Left lung (tissue), 4 donors: ENCODE measurements at regions not wholly inside any gene's neighbourhood (a gene's known extent, or its start where the extent isn't known, plus 50 kb on each side); places are given as distances from the start of the nearest gene placed in this dataset.

Source experiments
- ATAC-seq: fragments of 200-7000 bp; cut with Tn5 transposase; one replicate; pipeline ENCODE4 v1.9.1; 2020; ENCODE audit warnings: moderate library complexity
- DNase-seq, 4 donors: peaks; one replicate each; pipeline ENCODE4 v3.0.0-alpha.2; 2013 to 2020
- H3K27ac ChIP-seq, 2 donors: fragments of 200-600 bp; sonication (generic) in 1 of 2; one replicate each; pipeline versions ENCODE4 v1.5.0 to v1.8.0; 2020 to 2021
- H3K27me3 ChIP-seq, 2 donors: fragments of 200-600 bp; sonication (generic) in 1 of 2; one replicate each; pipeline versions ENCODE4 v1.5.0 to v1.8.0; 2020 to 2021
- H3K36me3 ChIP-seq, 2 donors: fragments of 200-600 bp; sonication (generic) in 1 of 2; one replicate each; pipeline versions ENCODE4 v1.5.0 to v1.8.0; 2020 to 2021
- H3K4me1 ChIP-seq, 2 donors: fragments of 200-600 bp; one replicate each; pipeline ENCODE4 v1.8.0; 2021
- H3K4me3 ChIP-seq, 2 donors: fragments of 200-600 bp; sonication (generic) in 1 of 2; one replicate each; pipeline versions ENCODE4 v1.5.0 to v1.8.0; 2020 to 2021; ENCODE audit warnings: mild to moderate bottlenecking in 1 of 2
- H3K9me3 ChIP-seq, 2 donors: fragments of 200-600 bp; sonication (generic) in 1 of 2; one replicate each; pipeline versions ENCODE4 v1.5.0 to v1.8.0; 2020 to 2021
- intact Hi-C, 2 donors: fragments of 100-400 bp; cut with DNase I; formaldehyde crosslinking; loops; one replicate each; pipeline versions ENCODE4 v1.11.2 to v1.14.2; 2022
- TF ChIP-seq, protein P1 (sequence below), 2 donors: fragments of 200-600 bp; sonication (generic) in 1 of 2; IDR thresholded peaks; one replicate each; pipeline versions ENCODE4 v1.5.0 to v1.8.0; 2021; ENCODE audit warnings: antibody characterized with exemption in 2 of 2
- donor health status: DM: no; HTN: yes; CAD: no.
- donor health status: DM: no; HTN: no; CAD: no.

GRCh38 chr1:4066860-4067599 is 167.0 kb upstream of the C1orf174 start:
- H3K9me3 ChIP-seq: no peaks in the 10 kb centered on the region
- no peak overlapping the region for H3K27ac ChIP-seq
- intact Hi-C loops: no loop called here
- no peak overlapping the region for H3K4me3 ChIP-seq
- ATAC-seq (no peak), DNase-seq (no peak)
- peaks cover 0 to 24% of the 10 kb centered on the region in 2 donors for H3K27me3 ChIP-seq
- TF ChIP-seq, protein P1, sequence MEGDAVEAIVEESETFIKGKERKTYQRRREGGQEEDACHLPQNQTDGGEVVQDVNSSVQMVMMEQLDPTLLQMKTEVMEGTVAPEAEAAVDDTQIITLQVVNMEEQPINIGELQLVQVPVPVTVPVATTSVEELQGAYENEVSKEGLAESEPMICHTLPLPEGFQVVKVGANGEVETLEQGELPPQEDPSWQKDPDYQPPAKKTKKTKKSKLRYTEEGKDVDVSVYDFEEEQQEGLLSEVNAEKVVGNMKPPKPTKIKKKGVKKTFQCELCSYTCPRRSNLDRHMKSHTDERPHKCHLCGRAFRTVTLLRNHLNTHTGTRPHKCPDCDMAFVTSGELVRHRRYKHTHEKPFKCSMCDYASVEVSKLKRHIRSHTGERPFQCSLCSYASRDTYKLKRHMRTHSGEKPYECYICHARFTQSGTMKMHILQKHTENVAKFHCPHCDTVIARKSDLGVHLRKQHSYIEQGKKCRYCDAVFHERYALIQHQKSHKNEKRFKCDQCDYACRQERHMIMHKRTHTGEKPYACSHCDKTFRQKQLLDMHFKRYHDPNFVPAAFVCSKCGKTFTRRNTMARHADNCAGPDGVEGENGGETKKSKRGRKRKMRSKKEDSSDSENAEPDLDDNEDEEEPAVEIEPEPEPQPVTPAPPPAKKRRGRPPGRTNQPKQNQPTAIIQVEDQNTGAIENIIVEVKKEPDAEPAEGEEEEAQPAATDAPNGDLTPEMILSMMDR (IDR thresholded peaks at IDR 0.05): no peak
- H3K4me1 ChIP-seq: no peaks in the 10 kb centered on the region
- H3K36me3 ChIP-seq: no peaks in the 10 kb centered on the region

GRCh38 chr1:4068076-4068475 is 168.0 kb upstream of the C1orf174 start:
- H3K27me3 ChIP-seq: peaks cover 0 to 35% of the 10 kb centered on the region in 2 donors
- H3K27ac ChIP-seq: no peak overlapping the region
- ATAC-seq: no peak
- TF ChIP-seq, protein P1 (IDR thresholded peaks at IDR 0.05): no peak
- no peak for DNase-seq
- no peak overlapping the region for H3K4me3 ChIP-seq
- intact Hi-C loops: no loop called here
- no peaks in the 10 kb centered on the region for H3K36me3 ChIP-seq
- no peaks in the 10 kb centered on the region for H3K4me1 ChIP-seq
- H3K9me3 ChIP-seq: no peaks in the 10 kb centered on the region

DNA sequence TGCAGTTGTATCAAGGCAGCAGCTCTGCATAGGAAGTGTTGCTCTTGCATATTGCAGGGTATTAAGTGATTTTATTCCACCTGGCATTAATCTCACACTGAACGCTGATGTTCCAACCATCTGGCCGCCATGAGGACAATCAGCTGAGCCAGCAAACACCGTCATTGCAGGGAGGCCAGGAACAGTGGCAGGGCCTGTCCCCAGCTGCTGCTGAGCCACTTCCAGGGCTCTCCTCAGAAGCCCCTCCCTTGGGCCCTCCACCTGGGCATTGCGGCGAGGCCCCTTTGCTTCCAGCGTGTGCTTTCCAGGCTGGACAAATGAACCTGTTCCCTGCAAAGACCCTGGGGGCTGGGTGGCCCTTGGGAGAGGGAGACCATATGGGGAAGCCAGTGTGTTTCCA is 171.6 kb upstream of the C1orf174 start:
- DNase-seq (no peak), ATAC-seq (no peak)
- TF ChIP-seq, protein P1 (IDR thresholded peaks at IDR 0.05): no peak
- Histone ChIP-seq H3K9me3 (no peaks in the 10 kb centered on the region), H3K4me3 (no peak overlapping the region), H3K27ac (no peak overlapping the region), H3K36me3 (no peaks in the 10 kb centered on the region), H3K4me1 (no peaks in the 10 kb centered on the region), H3K27me3 (peaks cover 0 to 53% of the 10 kb centered on the region in 2 donors)
- intact Hi-C loops: no loop called here

- TF ChIP-seq, protein P1 (IDR thresholded peaks at IDR 0.05): no peak
- DNase-seq: no peak
- no peak overlapping the region for H3K4me3 ChIP-seq
Observed at GRCh38 chr1:4072481-4073153, 172.5 kb upstream of the C1orf174 start.

DNA sequence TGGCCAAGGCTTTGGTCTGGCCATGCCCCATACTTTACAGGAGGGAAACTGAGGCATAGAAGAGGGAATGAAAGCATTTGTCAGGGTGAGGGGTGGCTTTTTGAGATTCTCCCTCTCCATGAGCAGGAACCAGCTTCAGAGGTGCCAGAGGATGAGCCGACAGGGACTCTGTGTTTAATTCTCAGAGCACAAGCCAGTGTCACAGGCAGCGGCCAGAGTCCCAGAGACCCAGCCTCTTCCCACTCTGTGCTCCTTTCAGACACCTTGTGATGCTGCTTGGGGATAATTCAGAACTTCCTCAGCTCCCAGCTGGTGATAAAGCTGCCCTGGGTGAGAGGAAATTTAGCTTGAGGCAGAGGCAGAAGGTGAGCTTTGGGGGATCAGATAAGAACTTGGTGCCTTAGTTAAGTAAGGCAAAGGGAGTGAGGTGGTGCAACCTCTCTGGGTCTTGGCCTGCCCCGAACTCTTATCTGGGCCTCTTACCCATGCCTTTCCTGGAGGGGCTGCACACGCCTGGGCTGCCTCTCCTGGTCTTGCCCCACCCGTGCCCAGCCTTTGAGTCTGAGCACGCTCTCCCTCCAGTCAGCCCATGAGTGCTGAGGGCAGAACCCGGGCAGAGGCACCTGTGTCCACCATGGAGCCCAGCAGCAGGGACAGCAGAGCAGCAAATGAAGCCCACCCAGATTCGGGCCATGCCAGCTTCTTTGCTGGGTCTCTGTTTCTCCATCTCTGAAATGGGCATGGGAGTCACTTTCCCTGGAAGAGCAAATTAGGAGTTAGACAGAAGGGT is 175.6 kb upstream of the C1orf174 start:
- no peaks in the 10 kb centered on the region for H3K4me1 ChIP-seq
- H3K4me3 ChIP-seq: no peak overlapping the region
- DNase-seq (no peak), ATAC-seq (no peak)
- H3K27me3 ChIP-seq: peaks cover 0 to 42% of the 10 kb centered on the region in 2 donors
- H3K9me3 ChIP-seq: peaks cover 0 to 2% of the 10 kb centered on the region in 2 donors
- H3K27ac ChIP-seq: no peak overlapping the region
- H3K36me3 ChIP-seq: no peaks in the 10 kb centered on the region
- TF ChIP-seq, protein P1 (IDR thresholded peaks at IDR 0.05): no peak
- intact Hi-C loops: no loop called here

More at GRCh38 chr1:4072481-4073153, 172.5 kb upstream of the C1orf174 start:
- Histone ChIP-seq H3K27me3 (peaks cover 0 to 53% of the 10 kb centered on the region in 2 donors), H3K27ac (no peak overlapping the region), H3K36me3 (no peaks in the 10 kb centered on the region), H3K4me1 (no peaks in the 10 kb centered on the region), H3K9me3 (no peaks in the 10 kb centered on the region)
- no peak for ATAC-seq
- intact Hi-C loops: no loop called here
